ENCODE measurements at regions not wholly inside any gene's neighbourhood (a gene's known extent, or its start where the extent isn't known, plus 50 kb on each side); places are given as distances from the start of the nearest gene placed in this dataset.
"Not testable (repeated sequence)": the region's sequence is repeated elsewhere in the genome, so short reads cannot be mapped to it uniquely, and the experiment has no call there.

DNA sequence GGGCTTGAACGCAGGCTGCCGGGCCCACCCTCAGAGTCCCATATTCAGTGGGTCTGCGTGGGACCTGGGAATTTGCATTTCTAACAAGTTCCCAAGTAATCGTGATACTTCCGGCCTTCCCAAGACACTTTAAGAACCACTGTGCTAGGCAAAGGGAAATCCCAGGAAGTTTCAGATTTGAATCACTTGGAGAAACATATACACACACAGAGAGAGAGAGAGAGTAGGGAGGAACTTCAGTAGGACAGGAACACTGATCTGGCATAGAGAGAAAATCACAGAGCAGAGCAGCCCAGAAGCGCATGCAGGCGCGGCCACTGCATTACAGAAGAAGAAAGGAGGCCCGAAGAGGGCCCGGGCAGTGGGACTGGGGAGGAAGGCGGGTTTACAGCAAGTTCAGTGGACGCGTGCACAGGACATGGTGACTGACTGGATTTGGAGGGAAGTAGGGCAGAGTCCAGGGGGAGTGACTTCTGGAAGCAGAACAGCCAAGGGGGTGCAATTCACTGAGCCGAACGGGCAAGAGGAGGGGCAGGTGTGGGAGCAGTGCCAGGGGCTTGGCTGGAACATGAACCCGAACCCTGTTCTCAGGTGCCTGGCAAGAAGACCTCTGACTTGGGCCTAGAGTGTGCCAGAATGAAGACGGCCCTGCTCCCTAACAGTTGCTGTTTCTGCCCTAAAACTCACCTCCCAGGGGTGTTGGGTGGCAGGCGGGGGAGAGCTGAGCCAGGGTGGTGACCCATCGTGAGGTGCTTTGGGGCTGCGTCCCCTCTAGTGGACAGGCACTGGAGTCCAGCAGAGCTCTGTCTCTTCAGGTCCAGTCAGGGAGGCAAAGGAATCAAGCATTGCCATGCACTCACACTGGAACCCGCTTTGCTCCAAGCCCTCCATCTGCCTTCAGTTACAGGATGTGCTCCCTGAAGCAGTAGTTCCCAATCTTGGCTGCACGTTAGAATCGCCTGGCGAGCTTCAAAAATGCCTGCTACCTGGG lies 101.3 kb upstream of the HES1 start:
- H3K27ac ChIP-seq = no peak overlapping the region
- TF ChIP-seq, protein P1, sequence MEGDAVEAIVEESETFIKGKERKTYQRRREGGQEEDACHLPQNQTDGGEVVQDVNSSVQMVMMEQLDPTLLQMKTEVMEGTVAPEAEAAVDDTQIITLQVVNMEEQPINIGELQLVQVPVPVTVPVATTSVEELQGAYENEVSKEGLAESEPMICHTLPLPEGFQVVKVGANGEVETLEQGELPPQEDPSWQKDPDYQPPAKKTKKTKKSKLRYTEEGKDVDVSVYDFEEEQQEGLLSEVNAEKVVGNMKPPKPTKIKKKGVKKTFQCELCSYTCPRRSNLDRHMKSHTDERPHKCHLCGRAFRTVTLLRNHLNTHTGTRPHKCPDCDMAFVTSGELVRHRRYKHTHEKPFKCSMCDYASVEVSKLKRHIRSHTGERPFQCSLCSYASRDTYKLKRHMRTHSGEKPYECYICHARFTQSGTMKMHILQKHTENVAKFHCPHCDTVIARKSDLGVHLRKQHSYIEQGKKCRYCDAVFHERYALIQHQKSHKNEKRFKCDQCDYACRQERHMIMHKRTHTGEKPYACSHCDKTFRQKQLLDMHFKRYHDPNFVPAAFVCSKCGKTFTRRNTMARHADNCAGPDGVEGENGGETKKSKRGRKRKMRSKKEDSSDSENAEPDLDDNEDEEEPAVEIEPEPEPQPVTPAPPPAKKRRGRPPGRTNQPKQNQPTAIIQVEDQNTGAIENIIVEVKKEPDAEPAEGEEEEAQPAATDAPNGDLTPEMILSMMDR (conservative IDR thresholded peaks at IDR 0.05) = no peak

DNA sequence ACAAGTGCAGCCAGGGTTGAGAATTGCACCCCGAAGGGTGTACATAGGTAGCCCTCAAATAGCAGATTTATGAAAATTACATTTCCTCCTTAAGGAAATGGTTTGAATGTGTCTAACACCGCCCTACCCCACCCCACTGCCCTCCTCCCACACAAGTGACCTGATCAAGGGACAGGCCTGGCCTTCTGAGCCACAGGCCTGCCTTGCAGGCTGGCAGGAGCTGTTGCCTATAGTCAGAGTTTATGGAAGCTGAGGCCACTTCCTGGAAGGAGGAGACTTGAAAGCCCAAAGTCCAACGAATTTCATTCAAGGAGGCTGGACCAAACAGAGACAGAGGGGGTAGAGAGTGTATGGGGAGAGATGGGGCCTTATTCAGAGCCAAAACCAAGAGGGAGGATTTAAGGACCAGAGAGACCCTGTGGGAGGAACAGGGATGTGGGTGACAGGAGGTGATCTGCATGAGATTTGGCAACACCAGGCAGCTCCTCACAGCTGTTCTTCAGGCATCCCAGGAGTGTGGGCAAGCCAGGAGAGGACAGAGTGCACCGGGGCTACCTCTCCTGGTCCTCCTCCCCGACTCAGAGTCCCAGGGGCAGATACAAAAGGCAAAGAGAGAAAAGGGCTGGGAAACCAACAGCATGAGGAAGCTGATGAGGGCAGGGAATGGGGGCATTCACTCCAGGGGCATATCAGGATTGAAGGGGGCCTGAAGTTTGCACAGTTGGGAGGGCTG lies 100.4 kb upstream of the HES1 start:
- TF ChIP-seq, protein P1 (conservative IDR thresholded peaks at IDR 0.05) = no peak
- H3K27ac ChIP-seq = no peak overlapping the region

DNA sequence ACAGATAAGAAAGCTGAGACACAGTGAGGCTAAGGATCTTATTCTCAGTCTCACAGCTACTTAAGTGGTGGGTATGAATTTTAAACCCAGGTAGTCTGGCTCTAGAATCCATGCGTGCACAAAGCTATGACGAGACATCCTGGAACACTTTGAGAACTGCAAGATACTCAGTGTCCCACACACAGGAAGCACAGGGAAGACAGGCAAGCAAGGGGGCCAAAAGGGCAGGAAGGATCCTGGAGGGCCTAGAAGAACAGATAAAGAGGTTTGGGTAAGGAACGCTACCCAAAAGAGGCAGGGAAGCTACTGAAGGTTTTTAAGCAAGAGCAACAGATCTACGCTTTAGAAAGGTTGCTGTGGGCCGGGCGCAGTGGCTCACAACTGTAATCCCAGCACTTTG lies 99.1 kb upstream of the HES1 start:
- H3K27ac ChIP-seq = no peak overlapping the region
- TF ChIP-seq, protein P1 (conservative IDR thresholded peaks at IDR 0.05) = no peak

GRCh38 chr3:194038346-194038745 lies 97.6 kb upstream of the HES1 start:
- H3K27ac ChIP-seq = not testable (repeated sequence)

GRCh38 chr3:194038960-194039359 lies 97.0 kb upstream of the HES1 start:
- H3K27ac ChIP-seq = 0 out of 2 replicates have a peak overlapping the region, but pooled peaks have one; percentile 27
- TF ChIP-seq, protein P1 (conservative IDR thresholded peaks at IDR 0.05) = no peak

- TF ChIP-seq, protein P1 (conservative IDR thresholded peaks at IDR 0.05) = no peak
Measured at GRCh38 chr3:194040516-194041273, 95.3 kb upstream of the HES1 start.

DNA sequence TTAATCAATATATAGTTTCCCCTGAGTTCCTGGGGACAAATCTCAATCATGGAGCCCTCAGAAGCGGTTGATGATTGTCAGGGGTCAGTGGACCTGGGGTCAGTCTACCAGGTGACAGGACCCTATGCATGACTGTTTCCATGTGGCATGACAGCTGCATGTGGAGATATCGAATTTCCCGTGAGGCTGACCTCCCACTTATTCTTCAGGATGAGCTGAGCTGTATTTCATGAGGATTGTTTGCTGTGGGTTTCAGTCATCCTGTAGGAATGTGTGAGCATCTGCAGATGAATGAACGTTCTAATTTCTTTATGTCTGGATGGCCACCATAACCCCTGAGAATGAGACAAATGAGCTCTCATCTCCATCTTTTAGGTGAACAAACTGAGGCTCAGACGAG lies 93.0 kb upstream of the HES1 start:
- TF ChIP-seq, protein P1 (conservative IDR thresholded peaks at IDR 0.05) = no peak
- no peak overlapping the region for H3K27ac ChIP-seq

More at GRCh38 chr3:194040516-194041273, 95.3 kb upstream of the HES1 start:
- no peak overlapping the region for H3K27ac ChIP-seq

Data from VCaP (cell line).